GM19239 (cell line): ENCODE measurements at regions not wholly inside any gene's neighbourhood (a gene's known extent, or its start where the extent isn't known, plus 50 kb on each side); places are given as distances from the start of the nearest gene placed in this dataset.

ENCODE experiments used
- DNase-seq: peaks from one replicate; pipeline ENCODE4 v3.0.0; 2011; ENCODE audit warnings: low spot score; ENCODE audit not compliant: insufficient read length
- FAIRE-seq: peaks from 2 replicates; lab custom pipeline; 2011; peaks lifted over from hg19 to GRCh38; lab: Jason Lieb, UNC

DNA sequence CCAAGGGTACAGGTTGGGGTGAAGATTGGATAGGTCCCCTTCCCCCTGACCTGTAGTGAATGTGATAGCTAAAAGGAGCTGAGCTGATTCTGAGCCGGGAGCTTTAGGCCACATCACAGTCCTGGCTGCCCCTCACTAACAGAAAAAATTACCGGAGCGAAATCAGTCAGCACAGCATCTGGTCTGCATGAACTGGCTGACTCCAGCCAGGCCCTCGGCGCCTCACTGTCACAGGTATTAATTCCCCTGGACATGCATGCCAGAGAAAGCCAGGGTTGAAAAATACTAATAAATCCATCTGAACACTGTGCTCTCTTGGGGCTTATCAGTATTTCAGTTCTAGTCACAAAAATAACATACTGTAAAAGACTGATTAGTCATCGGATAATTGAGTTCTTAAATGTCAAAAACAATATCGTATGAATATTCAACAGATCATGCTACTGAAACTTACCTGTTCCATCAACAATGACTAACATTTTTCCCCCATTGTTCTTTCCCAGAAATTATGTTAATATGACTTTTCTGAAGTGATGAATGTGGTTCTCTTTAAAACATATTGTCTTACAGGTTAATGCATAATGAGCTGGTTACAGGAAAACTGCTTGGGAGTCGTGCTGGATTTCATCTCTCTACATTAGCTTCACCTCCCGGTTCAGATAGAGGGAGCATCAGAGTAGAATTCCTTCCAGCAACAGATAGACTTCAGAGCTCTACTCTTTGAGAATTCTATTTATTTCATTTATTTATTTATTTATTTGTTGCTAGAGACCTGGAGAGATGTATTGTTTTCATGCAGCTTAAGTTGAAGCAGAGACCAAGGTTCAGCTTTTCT is 387.7 kb downstream of the NXPE2 start:
- FAIRE-seq (no peak), DNase-seq (no peak)

DNA sequence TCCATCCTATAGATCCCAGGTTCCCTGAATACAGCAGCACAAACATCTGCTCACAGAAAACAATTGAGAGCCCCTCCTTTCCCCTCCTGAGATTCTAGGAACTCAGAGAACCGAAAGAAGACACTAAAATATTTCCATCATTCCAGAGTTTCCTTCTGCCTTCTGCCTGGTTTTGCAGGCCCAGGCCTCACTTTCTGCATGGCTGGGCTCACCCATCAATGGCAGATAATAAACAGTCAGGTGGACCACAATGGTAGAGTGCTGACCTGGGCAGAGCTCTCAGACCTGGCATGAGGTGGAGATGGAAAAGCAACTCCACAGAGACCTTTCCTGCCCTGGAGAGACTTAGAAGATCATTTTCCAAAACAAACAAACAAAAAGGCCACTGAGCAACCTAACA is 389.1 kb downstream of the NXPE2 start:
- FAIRE-seq: no peak
- DNase-seq: no peak

- FAIRE-seq: no peak
- no peak for DNase-seq
These were observed 389.7 kb downstream of the NXPE2 start for GRCh38 chr11:115067900-115068530.

- FAIRE-seq: no peak
- DNase-seq: no peak
These were observed 391.3 kb downstream of the NXPE2 start for GRCh38 chr11:115069599-115069998.

DNA sequence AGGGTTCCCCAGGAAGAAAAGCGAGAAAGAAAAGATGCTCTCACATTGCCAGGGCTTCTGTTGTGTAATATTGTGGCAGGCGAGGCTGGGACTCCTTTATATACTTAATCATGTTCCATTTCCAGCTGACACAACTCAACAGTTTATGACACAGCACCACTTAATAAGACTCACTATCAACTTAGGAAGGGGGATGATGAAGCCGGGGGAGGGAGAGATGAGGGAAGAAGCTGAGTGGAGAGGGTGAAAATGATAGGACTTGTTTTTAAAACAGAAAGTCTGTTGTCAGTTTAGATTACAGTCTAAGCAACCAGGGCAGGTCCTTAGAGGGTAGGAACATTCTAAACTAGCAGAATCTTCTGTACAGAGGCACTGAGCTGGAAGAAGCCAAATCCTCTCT is 397.0 kb downstream of the NXPE2 start:
- FAIRE-seq (no peak), DNase-seq (no peak)

DNA sequence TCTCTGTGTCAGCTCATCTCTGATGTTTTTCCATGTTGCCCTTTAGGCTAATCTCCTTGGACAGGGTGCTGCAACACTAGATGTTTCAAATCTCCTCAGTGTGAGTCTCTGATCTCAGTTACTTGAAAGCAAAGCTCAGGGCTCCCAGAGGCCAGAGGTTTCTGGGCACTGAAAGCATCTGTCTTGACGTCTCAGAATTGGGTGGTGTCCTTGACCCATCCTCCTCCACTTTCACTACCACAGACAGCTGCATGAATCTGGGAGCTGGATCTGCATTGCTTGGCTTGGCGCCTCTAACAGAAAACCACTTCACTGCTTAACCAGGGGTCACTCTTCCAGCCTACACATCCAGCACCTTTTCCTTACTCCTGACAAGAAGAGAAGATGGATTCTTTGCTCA is 399.4 kb downstream of the NXPE2 start:
- no peak for FAIRE-seq
- no peak for DNase-seq

- FAIRE-seq (no peak), DNase-seq (no peak)
These were observed 400.4 kb downstream of the NXPE2 start for GRCh38 chr11:115078461-115079438.

- DNase-seq: no peak
These were observed 402.8 kb downstream of the NXPE2 start for GRCh38 chr11:115080923-115081680.

DNA sequence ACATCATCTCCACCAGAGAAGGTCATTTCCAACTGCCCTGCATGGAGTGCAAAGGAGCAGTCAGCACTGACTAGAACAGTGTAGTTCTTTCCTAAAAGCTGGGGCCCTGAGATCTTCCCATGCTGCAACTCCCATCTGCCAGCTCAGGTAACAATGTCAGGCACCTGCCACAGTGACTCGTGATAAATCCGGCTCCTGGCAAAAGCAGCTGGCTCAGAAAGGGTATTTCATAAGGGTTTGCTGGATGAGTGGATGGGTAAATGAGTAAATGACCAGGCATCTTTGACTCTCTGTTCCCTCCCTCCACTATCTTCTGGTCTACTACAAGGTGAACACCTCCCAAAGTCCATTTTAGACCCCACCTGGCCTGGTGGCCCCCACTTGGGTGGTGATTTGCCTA is 403.6 kb downstream of the NXPE2 start:
- FAIRE-seq (no peak), DNase-seq (no peak)

More at GRCh38 chr11:115080923-115081680, 402.8 kb downstream of the NXPE2 start:
- FAIRE-seq: no peak

DNA sequence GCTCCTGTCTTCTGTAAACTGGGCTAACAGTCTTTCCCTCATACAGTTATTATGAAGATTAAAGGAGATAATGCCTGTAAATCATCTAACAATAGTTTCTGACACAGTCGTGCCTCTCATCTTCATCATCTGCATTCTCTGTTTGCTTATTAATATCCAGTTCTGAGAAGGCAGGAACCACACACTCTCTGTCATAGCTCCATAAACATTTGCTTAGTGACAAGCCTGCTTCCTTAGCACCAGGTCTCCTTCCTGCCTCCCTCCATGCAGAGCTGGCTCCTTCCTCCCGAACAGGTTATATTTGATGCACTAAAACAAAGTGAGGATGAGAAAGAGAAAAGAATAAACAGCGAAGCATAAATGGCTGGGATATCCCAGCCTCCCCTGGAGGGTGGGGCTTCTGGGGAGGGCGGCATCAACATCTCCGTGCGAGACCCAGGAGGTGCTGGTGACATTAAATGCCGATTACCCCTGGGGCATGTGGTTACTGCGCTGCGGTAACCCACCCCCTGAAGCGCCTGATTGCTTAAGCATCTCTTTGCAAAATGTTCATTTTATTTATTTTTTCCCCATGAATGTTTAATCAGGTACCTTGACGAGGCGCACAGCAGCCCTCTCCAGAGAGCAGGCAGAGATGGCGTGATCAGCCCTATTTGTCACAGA is 404.9 kb downstream of the NXPE2 start:
- DNase-seq (no peak), FAIRE-seq (no peak)

GRCh38 chr11:115084231-115084630 is 405.9 kb downstream of the NXPE2 start:
- FAIRE-seq (no peak), DNase-seq (no peak)

DNA sequence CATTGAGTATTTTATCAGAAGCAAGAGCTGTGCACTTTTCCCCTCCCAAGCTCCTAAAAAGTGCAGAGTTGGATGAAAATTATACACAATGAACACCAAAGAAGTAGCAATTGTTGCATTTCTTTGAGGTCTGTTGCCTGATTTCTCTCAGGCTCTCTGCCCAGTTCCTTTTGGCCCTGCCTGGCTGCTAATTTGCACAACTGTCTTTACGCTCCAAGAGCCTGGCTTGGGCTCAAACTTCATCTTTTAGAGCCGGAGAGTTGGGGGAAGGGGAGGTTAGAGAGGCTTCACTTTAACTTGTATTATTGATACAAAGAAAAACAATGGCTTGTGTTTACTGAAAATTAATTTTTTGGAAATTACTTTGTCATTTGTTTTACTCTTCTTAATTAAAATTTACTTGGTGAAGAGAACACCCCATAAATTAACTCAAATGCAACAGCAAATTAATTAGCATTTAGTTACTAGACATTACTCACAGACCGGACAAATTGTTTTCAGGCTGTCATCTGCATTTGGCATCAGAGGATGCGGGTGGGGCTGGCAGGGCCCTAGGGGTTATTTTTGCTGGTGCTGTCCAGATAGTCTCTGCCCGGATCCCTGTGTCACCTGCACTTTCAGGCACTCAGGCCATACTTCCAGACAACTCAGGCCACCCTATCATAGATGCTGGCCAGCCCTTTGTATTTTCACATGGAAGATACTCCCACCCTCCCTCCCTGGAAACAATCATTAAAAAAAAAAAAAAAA is 407.3 kb downstream of the NXPE2 start:
- FAIRE-seq: no peak
- DNase-seq: no peak

DNA sequence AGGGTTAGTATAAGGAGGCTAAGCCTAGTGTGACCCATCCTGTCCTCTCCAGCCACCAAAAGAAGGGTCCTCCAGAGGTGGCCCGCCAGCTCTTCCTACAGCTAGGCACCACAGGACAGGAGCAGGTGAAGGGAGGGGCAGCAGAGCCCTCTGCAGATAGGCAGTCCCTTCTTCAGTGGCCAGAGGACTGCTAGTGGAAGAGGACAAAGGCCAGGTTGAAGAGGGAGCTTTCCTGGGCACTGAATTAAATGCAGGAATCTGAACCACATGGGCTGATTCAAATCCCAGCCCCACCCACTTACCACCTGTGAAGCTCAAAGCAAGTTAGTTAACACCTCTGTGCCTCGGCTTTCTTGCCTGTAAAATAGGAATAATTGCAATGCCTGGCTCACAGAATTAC is 409.5 kb downstream of the NXPE2 start:
- no peak for DNase-seq
- no peak for FAIRE-seq

GRCh38 chr11:115092516-115092915 is 411.7 kb downstream of the CADM1 start:
- FAIRE-seq (no peak), DNase-seq (no peak)

GRCh38 chr11:115097796-115098408 is 406.3 kb downstream of the CADM1 start:
- DNase-seq: no peak
- no peak for FAIRE-seq

DNA sequence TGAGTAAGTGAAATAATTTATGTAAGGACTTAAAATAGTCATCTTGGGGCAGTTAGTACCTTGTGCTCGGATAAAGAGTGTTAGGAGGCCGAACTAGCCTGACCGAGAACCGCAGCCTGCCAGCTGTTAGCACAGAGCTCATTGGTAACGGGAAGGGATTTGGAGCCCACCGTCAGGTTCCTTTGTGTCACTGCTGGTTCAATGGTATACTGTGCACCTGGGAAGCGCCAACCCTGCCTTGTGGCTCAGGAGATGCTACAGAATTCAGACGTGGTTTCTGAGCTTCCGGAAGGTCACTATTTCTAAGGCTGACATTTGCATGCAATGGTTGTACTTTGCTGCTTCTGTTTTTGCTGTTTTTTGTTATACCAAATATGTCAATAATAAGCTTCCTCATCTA is 403.5 kb downstream of the CADM1 start:
- DNase-seq (no peak), FAIRE-seq (no peak)

- DNase-seq (no peak), FAIRE-seq (no peak)
These were observed 400.3 kb downstream of the CADM1 start for GRCh38 chr11:115103921-115104320.

GRCh38 chr11:115104851-115105453 is 399.3 kb downstream of the CADM1 start:
- DNase-seq: no peak
- FAIRE-seq: no peak
